HepG2 (cell line): ENCODE measurements at regions not wholly inside any gene's neighbourhood (a gene's known extent, or its start where the extent isn't known, plus 50 kb on each side); places are given as distances from the start of the nearest gene placed in this dataset.

Experiments
- ATAC-seq: fragments of 200-7000 bp; cut with Tn5 transposase; 3 replicates; pipeline ENCODE4 v1.9.1; 2020; ENCODE audit warnings: mild to moderate bottlenecking, moderate library complexity
- BruUV-seq: library from RNA; stranded (reverse); fragments of 400-500 nt; replicated peaks from 2 replicates; lab custom pipeline; 2021; lab: Mats Ljungman, UMichigan
- CTCF ChIA-PET: fragments of 300-600 bp; formaldehyde crosslinking; extraction: SDS; loops from one replicate; lab custom pipeline; 2021; ENCODE audit warnings: low total read pairs, inconsistent platforms, low intra/inter-chr PET ratio; lab: Yijun Ruan, JAX
- POLR2A ChIA-PET: fragments of 350-600 bp; sonication (Branson Sonifier 250); formaldehyde crosslinking; loops from one replicate; lab custom pipeline; 2020; ENCODE audit warnings: antibody characterized with exemption, inconsistent platforms; lab: Yijun Ruan, JAX
- DNase-seq: peaks from one replicate; pipeline ENCODE4 v3.0.0-alpha.2; 2015; ENCODE audit warnings: low spot score
- FAIRE-seq: peaks from 3 replicates; lab custom pipeline; 2011; peaks lifted over from hg19 to GRCh38; lab: Jason Lieb, UNC
- H2AFZ ChIP-seq: one replicate; pipeline ENCODE4 v1.6.1; 2011; ENCODE audit warnings: low read length, inconsistent platforms
- H3K27ac ChIP-seq: fragments of 300-600 bp; 3 replicates; pipeline ENCODE4 v1.8.0; 2011; ENCODE audit warnings: mixed run types, mild to moderate bottlenecking, mixed read lengths, low read length, inconsistent platforms; ENCODE audit not compliant: insufficient read depth; ENCODE audit errors: extremely low read length
- H3K27me3 ChIP-seq, 2 experiments: fragments of 200-600 bp in 1 of 2; 2 replicates in 1 of 2; 3 replicates in 1 of 2; pipeline versions ENCODE4 v1.6.0 to v1.8.0; 2011; ENCODE audit warnings: low read length in 2 of 2, mild to moderate bottlenecking in 2 of 2, moderate library complexity in 2 of 2, inconsistent platforms in 1 of 2; ENCODE audit not compliant: insufficient read depth in 2 of 2, control insufficient read depth in 1 of 2
- H3K36me3 ChIP-seq, 2 experiments: fragments of 200-600 bp in 1 of 2; replicated peaks in 1 of 2; 2 replicates in 1 of 2; 3 replicates in 1 of 2; pipeline versions ENCODE4 v1.5.1 to v1.8.0; 2011; ENCODE audit warnings: low read length in 2 of 2, inconsistent platforms in 1 of 2; ENCODE audit not compliant: insufficient read depth in 2 of 2, control insufficient read depth in 1 of 2
- H3K4me1 ChIP-seq: 2 replicates; pipeline ENCODE4 v1.5.1; 2012; ENCODE audit warnings: low read length, inconsistent platforms; ENCODE audit not compliant: insufficient read depth
- H3K4me2 ChIP-seq: 2 replicates; pipeline ENCODE4 v1.6.0; 2011; ENCODE audit warnings: low read depth, low read length, inconsistent platforms
- H3K4me3 ChIP-seq, 3 experiments: fragments of 200-600 bp in 1 of 3; sonication (generic), shearing (Covaris generic) in 1 of 3; replicated peaks in 1 of 3; 2 replicates each; pipeline ENCODE4 v1.5.1; 2011 to 2016; ENCODE audit warnings: low read length in 3 of 3, inconsistent platforms in 2 of 3, low read depth in 2 of 3, mild to moderate bottlenecking in 2 of 3, control low read depth in 1 of 3, mixed read lengths in 1 of 3; ENCODE audit not compliant: insufficient read depth in 1 of 3
- H3K79me2 ChIP-seq: one replicate; pipeline ENCODE4 v1.6.1; 2011; ENCODE audit warnings: low read length, inconsistent platforms; ENCODE audit not compliant: insufficient read depth
- H3K9ac ChIP-seq: 2 replicates; pipeline ENCODE4 v1.6.0; 2011; ENCODE audit warnings: mild to moderate bottlenecking, low read depth, low read length, inconsistent platforms; ENCODE audit not compliant: insufficient read depth
- H3K9me3 ChIP-seq: 2 replicates; pipeline ENCODE4 v1.5.1; 2012; ENCODE audit warnings: mild to moderate bottlenecking, low read length
- H4K20me1 ChIP-seq: 2 replicates; pipeline ENCODE4 v1.6.0; 2011; ENCODE audit warnings: inconsistent platforms, mild to moderate bottlenecking, low read length, moderate library complexity; ENCODE audit not compliant: insufficient read depth
- BRD4 ChIP-seq: sonication (generic); formaldehyde crosslinking; IDR thresholded peaks from 2 replicates; pipeline ENCODE4 v1.4.0; 2020; ENCODE audit warnings: missing genetic modification reagents
- DNMT1 ChIP-seq: sonication (generic); formaldehyde crosslinking; IDR thresholded peaks from 2 replicates; pipeline ENCODE4 v1.5.1; 2020; ENCODE audit warnings: mild to moderate bottlenecking, missing genetic modification reagents
- FIP1L1 ChIP-seq: fragments of 200-400 bp; formaldehyde crosslinking; IDR thresholded peaks from 2 replicates; pipeline ENCODE4 v1.6.1; 2018; ENCODE audit warnings: low read depth, mild to moderate bottlenecking, low read length, moderate library complexity, borderline replicate concordance; ENCODE audit not compliant: insufficient read depth
- FOXJ3 ChIP-seq: sonication (generic); formaldehyde crosslinking; IDR thresholded peaks from 2 replicates; pipeline ENCODE4 v1.4.0; 2020; ENCODE audit warnings: missing genetic modification reagents, mild to moderate bottlenecking, borderline replicate concordance
- JUNB ChIP-seq: sonication (generic); formaldehyde crosslinking; IDR thresholded peaks from 2 replicates; pipeline ENCODE4 v1.8.0; 2022; ENCODE audit warnings: missing genetic modification reagents, mild to moderate bottlenecking, borderline replicate concordance
- MIER3 ChIP-seq: IDR thresholded peaks from 2 replicates; pipeline ENCODE4 v1.6.1; 2016; ENCODE audit warnings: missing compliant biosample characterization, borderline replicate concordance
- REST ChIP-seq, 2 experiments: IDR thresholded peaks; 2 replicates each; pipeline ENCODE4 v1.6.1; 2011 to 2012; ENCODE audit warnings: low read length in 2 of 2, borderline replicate concordance in 1 of 2, low read depth in 1 of 2, mild to moderate bottlenecking in 1 of 2, moderate library complexity in 1 of 2
- RXRB ChIP-seq: IDR thresholded peaks from 2 replicates; pipeline ENCODE4 v1.6.1; 2016; ENCODE audit warnings: borderline replicate concordance, missing genetic modification reagents, missing compliant biosample characterization
- SMC3 ChIP-seq: IDR thresholded peaks from 2 replicates; pipeline ENCODE4 v1.6.1; 2011; ENCODE audit warnings: low read length, improper control_type of control experiment
- ZFP82 ChIP-seq: sonication (generic); formaldehyde crosslinking; IDR thresholded peaks from 2 replicates; pipeline ENCODE4 v1.5.1; 2020; ENCODE audit warnings: mild to moderate bottlenecking, missing genetic modification reagents, borderline replicate concordance
- ZNF44 ChIP-seq: sonication (generic); formaldehyde crosslinking; IDR thresholded peaks from 2 replicates; pipeline ENCODE4 v1.5.1; 2020; ENCODE audit warnings: mild to moderate bottlenecking, missing genetic modification reagents
- ZNF747 ChIP-seq: sonication (generic); formaldehyde crosslinking; IDR thresholded peaks from 2 replicates; pipeline ENCODE4 v1.8.1; 2023; ENCODE audit warnings: missing genetic modification reagents, mild to moderate bottlenecking, borderline replicate concordance
- ZNF878 ChIP-seq: sonication (generic); formaldehyde crosslinking; IDR thresholded peaks from 2 replicates; pipeline ENCODE4 v1.8.1; 2023; ENCODE audit warnings: mild to moderate bottlenecking, missing genetic modification reagents, moderate library complexity
- WGBS: methylation state at CpG from one replicate; pipeline ENCODE4 v1.1.6; 2017; ENCODE audit warnings: low lambda C conversion rate; 5-methylcytosine and 5-hydroxymethylcytosine counted together
- in situ Hi-C: cut with HindIII; loops from 2 replicates; pipeline ENCODE4 v1.10.0; 2017; ENCODE audit warnings: low pct_unique_long_range_greater_than_20kb; ENCODE audit not compliant: extremely low pct_ligation_motif_present
- intact Hi-C: fragments of 100-400 bp; cut with micrococcal nuclease; formaldehyde crosslinking; loops from one replicate; pipeline ENCODE4 v1.10.0; 2022; ENCODE audit not compliant: unreplicated experiment
- TF ChIP-seq, protein P1 (sequence below): sonication (generic); formaldehyde crosslinking; IDR thresholded peaks from 2 replicates; pipeline ENCODE4 v1.8.0; 2022; ENCODE audit warnings: mild to moderate bottlenecking, missing genetic modification reagents, borderline replicate concordance
- TF ChIP-seq, protein P2 (sequence below): sonication (generic); formaldehyde crosslinking; IDR thresholded peaks from 2 replicates; pipeline ENCODE4 v1.8.0; 2022; ENCODE audit warnings: mild to moderate bottlenecking, missing genetic modification reagents

- no peak for TF ChIP-seq FIP1L1
- peak; percentile 26; the same call in 1 of the 2 replicates for TF ChIP-seq JUNB (CRISPR knock-in tag)
Observed at GRCh38 chr21:17461582-17461981, 51.3 kb upstream of the CXADR start (continued).

DNA sequence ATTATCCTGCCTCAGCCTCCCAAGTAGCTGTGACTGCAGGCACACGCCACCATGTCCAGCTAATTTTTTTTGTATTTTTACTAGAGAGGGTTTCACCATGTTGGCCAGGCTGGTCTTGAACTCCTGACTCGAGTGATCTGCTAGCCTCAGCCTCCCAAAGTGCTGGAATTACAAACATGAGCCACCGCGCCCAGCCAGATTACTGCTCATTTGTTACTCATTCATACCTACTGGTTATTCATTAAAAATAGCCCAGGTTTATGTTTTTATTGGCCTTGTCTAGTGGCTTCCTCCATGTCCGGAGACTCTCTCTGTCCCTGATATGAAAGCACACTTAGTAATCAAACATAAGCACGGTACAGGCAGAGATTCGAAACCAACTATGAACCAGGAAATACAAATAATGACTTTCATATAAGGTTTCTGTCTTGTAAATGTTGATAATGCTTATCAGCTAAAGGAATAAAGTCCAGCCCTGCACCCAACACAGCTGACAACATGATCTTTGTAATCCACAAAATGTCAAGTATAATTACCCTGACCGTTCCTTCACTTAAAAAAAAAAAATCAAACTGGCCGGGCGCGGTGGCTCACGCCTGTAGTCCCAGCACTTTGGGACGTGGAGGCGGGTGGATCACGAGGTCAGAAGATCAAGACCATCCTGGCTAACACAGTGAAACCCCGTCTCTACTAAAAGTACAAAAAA, 50.4 kb upstream of the CXADR start:
- intact Hi-C loops, result loop anchor here (1.0 to 2.0 kb wide), 5 partner anchors 10 to 80 kb away; no protein-coding TSS in a partner anchor
- Histone ChIP-seq H3K27me3 (no peaks in the 10 kb centered on the region), H3K4me3 (no peak overlapping the region), H3K4me1 (peaks cover 56% of the 10 kb centered on the region), H3K79me2 (no peaks in the 10 kb centered on the region), H4K20me1 (no peaks in the 10 kb centered on the region), H3K4me2 (peak overlapping the region; percentile 52), H3K27ac (peak overlapping the region; percentile 80), H2AFZ (no peak overlapping the region), H3K9me3 (no peaks in the 10 kb centered on the region), H3K9ac (peak overlapping the region; percentile 23), H3K36me3 (no peaks in the 10 kb centered on the region)
- ChIA-PET CTCF (no interaction called here), POLR2A (interaction anchor here (2.8 to 2.9 kb wide), 2 partner anchors 10 to 50 kb away, joined by 14 to 18 read pairs; partner anchors contain the start of gene CXADR)
- WGBS, result 3% methylated on average over 16 of the region's 16 CpGs
- FAIRE-seq, result peak; percentile 78
- no TSS peak for BruUV-seq
- DNase-seq, result peak; percentile 98
- in situ Hi-C loops, result loop anchor here (5.0 kb wide), 1 partner anchor 40 kb away; no protein-coding TSS in a partner anchor
- peak; percentile 95 for ATAC-seq
- TF ChIP-seq REST (IDR thresholded peaks at IDR 0.05; ENCODE audit: borderline replicate concordance in 1 of 2, low read depth in 1 of 2, low read length in 2 of 2) (no peak), ZNF44 (CRISPR knock-in tag) (no peak), SMC3 (0 out of 2 replicates have a peak, but pooled peaks have one; percentile 12), DNMT1 (CRISPR knock-in tag) (no peak), MIER3 (CRISPR knock-in tag) (peak; percentile 65; the same call in 1 of the 2 replicates), BRD4 (CRISPR knock-in tag) (0 out of 2 replicates have a peak, but pooled peaks have one; percentile 6), ZNF747 (0 out of 2 replicates have a peak, but pooled peaks have one; percentile 33), ZNF878 (CRISPR knock-in tag) (0 out of 2 replicates have a peak, but pooled peaks have one; percentile 23), FOXJ3 (CRISPR knock-in tag) (peak; percentile 92), ZFP82 (CRISPR knock-in tag) (no peak), RXRB (CRISPR knock-in tag) (peak; percentile 82)
- TF ChIP-seq, protein P1, sequence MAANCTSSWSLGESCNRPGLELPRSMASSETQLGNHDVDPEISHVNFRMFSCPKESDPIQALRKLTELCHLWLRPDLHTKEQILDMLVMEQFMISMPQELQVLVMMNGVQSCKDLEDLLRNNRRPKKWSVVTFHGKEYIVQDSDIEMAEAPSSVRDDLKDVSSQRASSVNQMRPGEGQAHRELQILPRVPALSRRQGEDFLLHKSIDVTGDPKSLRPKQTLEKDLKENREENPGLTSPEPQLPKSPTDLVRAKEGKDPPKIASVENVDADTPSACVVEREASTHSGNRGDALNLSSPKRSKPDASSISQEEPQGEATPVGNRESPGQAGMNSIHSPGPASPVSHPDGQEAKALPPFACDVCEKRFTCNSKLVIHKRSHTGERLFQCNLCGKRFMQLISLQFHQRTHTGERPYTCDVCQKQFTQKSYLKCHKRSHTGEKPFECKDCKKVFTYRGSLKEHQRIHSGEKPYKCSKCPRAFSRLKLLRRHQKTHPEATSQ (CRISPR knock-in tag), result peak; percentile 43; the same call in 1 of the 2 replicates
- TF ChIP-seq, protein P2, sequence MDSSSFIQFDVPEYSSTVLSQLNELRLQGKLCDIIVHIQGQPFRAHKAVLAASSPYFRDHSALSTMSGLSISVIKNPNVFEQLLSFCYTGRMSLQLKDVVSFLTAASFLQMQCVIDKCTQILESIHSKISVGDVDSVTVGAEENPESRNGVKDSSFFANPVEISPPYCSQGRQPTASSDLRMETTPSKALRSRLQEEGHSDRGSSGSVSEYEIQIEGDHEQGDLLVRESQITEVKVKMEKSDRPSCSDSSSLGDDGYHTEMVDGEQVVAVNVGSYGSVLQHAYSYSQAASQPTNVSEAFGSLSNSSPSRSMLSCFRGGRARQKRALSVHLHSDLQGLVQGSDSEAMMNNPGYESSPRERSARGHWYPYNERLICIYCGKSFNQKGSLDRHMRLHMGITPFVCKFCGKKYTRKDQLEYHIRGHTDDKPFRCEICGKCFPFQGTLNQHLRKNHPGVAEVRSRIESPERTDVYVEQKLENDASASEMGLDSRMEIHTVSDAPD, result peak; percentile 67; the same call in 1 of the 2 replicates
